ENCODE measurements at regions not wholly inside any gene's neighbourhood (a gene's known extent, or its start where the extent isn't known, plus 50 kb on each side); places are given as distances from the start of the nearest gene placed in this dataset.

DNA sequence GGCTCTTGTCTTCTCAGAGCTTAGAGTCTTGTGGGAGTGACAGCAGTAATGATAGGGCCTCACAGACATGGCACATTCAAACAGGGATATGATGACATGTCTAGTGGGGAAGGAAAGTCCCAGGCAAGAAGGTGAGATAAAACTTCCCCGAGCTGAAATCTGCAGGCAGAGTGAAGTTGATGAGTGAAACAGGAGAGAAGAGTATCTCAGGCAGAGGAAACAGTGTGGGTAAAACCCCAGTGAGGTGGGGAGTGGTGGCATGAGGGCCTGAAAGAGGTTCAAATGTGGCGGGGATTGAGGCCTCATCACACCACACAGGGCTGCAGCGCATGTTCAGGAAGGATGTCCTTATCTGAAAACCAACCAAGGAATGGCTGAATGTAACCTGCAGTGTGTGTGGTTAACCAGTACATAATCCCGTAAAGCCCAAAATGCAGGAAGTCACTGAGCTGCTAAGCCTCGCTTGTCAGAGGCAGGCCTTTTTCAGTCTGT, 153.8 kb upstream of the E2F8 start:
- no peak for DNase-seq

DNA sequence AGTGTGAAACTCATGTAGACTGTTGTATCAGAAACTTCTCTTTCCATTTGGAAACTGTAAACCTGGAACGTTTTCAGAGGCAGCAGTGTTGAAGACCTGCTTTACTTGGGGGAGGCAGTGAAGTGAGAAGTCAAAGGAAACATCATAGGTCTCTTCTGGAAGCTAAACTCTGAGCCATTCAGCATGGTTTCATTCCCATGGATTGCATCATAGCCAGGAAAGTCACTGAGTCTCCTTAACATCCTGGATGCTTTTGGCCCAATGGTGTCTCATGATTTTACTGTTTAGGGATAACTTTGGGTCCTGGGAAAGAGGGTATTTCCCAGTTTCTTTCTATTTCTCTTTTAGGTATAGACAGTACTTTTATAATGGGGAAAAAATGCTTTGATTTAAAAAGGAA, 153.2 kb upstream of the E2F8 start:
- DNase-seq: no peak

DNA sequence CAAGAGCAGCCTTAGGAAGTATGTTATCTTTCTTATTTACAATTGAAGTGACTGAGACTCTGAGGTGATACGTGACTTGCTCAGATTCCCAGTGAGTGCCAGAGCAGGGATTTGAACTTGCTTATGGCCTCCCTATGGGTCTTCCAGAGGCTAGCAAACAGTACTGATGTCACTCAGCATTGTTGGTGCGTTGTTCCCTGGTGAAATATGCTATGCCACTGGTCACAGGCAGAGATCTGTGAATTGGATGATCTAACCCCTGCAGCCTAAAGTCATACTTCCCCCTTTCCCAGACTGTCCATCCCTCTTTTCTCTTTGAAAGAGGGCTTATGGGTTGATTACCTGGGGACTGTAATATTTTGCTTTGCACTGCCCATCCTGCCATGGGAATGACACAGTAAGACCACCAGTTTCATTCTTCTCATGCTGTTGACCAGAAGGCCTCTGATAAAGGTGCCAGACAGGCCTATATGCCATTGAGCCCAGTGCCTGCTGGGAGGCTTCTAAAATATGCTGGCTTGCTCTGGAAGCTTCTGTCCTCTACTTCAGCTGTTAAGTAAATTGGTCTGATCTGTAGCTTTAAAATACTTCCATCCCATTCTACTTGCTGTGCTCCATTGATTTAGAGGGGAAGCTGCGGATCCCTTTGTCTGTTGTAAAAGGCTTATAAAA, 152.2 kb upstream of the E2F8 start:
- no peak for DNase-seq

DNA sequence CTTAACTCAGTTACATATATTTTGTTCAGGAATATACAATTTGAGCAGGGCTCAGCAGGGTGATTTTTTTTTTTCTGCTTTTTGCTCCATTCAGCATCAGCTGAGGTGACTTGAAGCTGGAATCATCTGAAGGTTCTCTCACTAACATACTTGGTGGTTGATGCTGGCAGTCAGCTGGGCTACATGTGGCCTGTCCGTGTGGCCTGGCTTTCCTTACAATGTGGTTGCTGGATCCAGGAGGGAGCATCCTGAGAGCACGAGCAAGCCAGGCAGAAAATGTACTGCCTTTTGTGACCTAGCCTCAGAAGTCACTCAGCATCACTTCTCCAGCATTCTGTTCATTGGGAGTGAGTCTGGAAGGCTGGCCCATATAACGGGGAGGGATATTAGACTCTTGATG, 151.6 kb upstream of the E2F8 start:
- DNase-seq: no peak

DNA sequence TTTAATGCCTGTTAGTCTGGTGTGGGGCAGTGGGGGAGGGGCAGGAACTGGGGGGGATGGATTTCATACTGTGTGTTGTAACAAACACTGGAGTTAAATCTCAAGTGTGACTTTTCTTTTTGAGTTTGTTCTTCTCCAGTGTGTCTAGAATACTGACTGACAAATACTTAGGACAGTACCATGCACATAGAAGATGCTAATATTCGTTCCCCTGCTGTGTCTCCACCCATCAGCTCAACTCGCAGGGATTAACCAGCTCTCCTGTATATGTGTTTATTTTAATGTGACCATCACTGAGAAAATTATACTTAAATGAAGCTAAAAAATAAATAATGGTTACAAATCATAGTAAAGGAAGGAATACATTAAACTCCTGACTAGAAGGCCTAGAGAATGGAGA, 150.9 kb upstream of the E2F8 start:
- DNase-seq: no peak

DNA sequence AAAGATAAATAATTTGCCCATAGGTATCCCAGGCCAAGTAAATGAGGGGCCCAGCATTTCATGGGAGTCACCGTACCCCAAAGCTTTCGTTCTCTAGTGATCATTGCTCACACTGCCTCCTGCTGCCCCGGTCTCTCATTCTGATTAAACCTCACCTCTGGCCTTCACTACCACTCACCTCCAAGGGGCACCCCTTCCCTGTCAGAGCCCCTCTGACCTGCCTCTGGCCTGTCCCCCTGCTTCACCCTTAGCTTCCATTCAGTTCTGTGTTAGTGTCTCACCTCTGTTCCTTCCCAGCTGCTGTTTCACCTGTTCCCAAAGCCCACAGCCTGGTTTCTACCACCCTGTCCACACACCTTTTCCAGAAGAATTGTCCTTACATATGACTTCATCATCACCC, 150.3 kb upstream of the E2F8 start:
- no peak for DNase-seq

DNA sequence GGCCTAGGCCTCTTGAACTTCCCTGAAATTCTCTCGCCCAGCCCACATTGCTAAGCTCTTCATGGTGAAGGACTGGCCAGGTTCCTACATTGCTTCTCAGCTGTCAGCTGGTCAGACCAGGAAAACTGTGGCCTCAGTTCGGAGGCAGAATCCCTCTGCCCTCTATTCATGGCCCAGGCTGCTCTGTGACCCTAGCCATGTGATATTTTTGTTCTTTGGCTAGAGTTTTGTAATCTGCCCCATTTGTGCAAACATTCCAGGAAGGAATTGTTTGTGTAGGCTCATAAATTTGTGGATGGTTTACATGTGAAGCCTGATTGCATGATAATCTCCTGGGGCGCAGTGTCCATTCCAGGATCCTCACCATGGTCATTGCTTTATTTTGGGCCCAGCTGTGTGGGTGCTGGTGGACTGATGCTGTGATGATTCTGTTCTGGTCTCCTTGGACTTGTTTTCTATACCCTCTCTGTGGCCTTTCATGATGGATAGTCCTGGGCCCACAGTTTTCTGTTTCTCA, 149.1 kb upstream of the E2F8 start:
- DNase-seq: no peak

DNA sequence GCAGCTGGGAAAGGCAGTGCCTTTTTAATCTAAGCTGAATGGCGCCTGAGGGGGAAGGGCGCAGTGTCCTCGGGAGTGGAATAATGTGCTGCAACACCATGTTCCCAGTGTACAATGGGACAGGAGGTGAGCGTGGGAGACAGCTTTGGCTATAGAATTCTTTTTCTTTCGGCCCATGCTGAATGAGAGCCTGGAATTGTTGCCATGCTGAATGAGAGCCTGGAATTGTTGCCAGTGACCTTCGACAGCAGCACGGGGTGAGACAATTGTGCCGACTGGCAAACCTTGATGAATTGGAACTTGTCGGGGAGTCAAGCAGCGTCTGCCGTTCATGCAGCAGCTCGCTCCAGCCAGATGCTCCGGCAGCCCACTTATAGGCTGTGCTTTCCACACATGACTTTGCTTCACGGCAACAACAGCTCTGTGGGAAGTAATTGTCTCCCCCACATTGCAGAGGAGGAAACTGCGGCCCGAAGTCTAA, 141.4 kb upstream of the E2F8 start:
- DNase-seq: no peak

DNA sequence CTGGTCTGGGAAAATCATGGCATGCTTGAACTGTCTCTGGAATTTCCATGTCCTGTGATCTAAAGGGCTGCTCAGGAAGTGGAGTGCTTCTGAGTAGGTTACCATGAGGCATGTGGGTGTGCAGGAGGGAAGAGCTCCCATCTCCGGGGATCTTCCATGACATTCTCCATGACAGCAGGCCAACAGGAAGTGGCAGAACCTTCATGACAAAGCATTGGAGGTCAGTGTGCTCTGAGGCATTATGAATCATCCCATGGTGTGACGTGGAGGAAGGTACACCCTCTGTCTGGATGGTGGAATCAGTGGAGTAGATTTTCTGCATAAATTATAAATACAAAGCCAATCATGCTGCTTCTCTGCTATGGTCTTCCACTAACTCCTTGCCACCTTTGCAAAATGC, 139.6 kb upstream of the E2F8 start:
- no peak for DNase-seq

DNA sequence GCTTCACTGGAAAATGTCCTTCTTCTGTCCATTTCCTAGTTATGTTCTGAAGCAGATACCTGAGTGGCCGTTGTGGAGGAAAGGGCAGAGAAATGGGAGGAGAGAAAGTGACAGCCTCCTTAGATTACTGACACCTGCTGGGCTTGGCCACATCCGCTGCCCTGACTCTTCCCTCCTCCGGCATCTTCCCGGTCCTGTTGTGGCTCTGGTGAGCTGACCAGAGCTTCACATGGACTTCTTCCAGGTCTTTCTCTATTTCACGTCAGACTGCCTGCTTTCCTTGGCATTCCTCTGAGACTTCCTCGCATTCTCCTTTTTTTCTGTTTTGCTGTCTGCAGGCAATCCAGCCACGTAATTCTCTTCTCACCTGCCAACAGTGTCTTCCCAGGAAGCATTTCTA, 138.7 kb upstream of the E2F8 start:
- DNase-seq: no peak

DNA sequence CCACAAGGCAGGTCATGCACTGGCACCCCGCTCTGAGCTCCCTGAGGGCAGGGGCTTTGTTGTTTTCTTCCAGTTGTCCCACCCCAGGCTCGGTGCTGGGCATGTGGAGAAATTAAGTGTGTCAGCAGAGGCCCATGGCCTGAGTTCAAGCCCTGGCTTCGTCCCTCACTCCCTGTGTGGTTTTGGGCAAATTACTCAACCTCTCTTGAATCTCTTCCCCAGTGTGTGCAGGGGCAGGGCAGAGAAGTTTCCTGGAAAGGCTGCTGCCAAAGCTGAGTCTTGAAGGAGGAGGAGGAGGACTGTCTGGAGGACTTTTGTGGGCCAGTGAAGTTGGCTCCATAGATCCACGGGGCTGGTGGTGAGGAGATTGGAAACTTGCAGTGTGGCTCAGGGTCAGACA, 138.1 kb upstream of the E2F8 start:
- DNase-seq: no peak

DNA sequence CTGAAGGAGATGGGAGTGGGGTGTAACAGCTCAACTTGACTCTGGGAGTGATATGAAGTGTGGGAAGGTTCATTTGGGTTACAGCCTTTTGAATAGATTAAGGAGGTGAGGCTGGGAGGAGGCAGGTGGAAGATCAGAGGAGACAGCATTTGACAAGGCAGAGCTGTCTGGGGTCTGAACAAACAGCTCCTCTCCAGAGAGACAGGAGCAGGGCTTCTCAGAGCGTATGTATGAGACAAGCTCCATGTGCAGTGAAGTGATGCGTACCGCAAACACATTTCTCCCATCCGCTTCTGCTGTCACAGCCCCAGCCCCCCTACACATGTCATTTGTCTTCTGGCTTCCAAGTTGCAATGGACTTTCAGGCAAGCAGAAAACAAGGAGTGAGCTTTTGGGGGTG, 137.1 kb upstream of the E2F8 start:
- no peak for DNase-seq

DNA sequence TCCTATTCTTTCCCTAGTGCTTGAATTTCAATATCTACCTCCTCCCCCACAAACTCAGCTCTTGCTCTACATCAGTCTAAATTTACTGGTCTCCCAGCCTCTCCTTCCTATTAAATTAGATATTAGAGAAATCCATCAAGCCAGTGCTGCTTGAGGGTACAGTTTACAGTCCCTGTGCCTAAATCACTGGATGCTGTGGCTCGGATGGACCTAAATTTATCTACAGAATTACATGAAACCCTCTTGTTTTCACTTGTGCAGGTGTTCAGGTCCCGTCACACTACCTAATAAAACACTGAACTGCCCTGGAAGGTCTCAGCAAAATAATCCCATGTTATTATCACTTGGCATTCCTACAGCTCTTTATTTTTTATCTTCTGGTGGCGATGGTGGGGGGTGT, 134.7 kb upstream of the E2F8 start:
- no peak for DNase-seq

DNA sequence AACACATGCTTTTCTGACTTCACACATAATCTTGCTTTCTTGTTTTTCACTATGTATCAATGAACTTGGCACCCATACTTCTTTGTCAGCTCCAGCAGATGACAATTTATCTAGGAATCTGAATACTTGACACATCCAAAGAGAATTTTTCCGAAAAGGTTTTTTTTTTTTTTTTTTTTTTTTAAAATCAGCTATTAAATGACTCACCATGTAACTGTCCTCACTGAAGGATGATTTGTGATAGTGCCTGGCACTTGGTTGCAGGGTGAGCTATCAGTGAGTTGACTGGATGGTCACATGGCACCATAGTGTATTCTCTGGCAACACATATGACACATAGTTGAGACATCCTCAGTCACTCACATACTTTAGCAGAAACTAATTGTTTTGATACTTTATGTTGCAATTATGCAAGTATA, 133.4 kb upstream of the E2F8 start:
- no peak for DNase-seq

DNA sequence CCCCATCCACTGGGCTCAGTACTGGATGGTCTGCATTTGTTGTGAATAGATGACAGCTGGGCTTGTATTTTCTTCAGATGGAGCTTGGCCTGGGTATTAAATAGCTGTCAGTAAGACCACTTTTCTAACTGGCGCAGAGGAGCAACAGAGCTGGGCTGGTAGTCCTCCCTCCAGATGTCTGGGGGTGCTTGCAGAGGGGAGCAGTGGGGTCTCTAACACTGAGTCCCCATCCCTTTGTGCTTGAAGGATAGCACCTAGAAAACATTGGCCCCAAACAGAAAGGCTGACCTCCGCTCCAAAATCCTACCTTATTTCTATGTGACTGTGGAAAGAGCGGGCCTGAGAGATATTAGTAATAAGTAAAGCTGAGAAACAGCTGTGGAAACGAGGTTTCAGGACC, 131.6 kb upstream of the E2F8 start:
- no peak for DNase-seq

DNA sequence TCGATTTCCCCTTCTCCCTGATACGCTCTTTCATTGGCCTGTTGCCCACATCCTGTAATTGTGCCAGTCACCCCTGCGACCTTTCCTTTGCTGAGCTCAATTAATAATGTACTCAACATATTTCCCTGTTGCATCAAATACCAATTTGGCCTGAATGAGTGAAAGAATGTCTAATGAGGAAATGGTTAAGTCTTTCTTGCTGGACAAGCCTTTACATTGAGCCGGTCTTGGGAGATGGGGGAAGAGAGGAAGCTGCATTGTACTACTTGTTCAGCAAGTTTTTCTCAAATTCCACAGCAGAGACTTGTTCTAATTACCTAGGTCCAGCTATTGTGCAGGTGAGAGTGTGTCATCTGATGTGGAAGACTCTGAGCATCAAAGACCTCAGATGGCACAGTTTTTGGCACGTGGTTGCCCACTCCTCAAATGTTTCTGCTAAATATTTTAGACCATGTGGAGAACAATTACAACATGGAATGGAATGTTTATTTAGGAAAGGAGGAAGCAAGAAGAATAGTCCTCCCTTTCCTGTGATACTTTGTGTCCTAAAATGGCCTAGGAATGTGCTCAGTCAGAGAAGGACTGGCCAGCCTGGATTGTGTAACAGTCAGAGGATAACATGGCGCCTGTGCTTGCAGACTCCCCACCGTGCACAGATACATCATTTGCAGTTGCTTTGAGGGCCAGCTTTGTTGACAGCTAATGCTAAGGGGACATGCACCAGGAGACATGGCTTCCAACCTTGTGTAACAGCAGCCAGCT, 129.5 kb upstream of the E2F8 start:
- no peak for DNase-seq

DNA sequence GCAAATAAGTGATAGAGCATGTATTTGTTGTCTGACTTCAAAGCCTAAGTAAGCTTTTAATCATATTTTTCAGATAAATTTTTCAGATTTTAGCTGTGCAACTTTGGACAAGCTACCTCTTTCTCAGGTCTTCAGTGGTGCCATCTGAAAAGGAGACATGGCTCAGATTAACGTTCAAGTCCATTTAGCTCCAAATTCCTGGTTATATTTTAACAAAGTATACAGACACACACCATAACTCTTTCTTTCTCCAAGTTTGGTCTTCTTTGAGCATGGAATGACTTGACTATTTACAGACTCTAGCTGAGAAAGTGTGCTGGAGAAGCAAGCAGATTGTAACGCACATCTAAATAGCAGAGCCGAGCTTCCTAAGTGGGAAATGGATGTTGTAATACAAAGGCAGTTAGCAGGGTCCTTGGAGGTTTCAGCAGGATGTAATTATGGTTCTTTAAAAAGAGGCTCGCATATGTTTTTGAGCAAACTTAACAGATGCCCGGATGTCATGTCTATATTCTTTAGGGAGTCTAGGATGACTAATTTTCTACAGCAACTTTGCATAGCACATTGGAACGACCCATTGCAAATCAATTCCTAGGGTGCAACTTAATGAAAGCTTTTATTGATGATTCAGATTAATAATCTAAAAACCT, 128.1 kb upstream of the E2F8 start:
- no peak for DNase-seq

DNA sequence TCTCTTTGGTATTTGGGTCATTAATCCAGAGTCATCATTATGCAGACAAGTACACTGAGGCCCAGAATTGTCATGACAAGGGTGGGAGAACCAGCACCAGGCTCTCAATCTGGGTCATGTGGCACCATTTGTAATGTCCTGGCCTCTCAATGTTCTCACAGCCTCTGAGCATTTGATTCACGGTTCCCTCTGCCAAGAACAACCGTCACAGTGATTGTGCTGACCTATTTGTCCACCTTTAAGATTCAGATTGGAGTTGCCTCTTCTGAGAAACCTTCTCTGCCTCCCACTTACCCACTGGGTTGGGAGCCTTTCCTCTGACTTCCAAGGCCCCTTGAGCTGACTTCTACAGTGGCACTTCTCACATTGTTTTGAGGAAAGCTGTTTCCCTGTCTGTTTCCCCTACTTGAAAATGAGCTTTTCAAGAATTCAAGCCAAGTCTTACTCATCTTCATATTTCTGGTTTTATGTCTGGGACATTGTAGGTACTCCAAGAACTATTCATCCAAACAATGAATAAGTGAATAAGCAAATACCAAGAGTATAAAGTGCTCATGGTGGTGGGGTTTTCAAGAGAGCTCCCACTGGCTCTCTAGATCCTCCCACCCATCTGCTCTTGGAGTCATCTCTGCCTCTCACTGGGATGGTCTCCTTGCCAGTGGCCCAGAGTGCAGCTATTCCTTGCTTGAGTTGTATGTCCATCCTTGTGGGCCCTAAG, 126.4 kb upstream of the E2F8 start:
- DNase-seq: no peak

DNA sequence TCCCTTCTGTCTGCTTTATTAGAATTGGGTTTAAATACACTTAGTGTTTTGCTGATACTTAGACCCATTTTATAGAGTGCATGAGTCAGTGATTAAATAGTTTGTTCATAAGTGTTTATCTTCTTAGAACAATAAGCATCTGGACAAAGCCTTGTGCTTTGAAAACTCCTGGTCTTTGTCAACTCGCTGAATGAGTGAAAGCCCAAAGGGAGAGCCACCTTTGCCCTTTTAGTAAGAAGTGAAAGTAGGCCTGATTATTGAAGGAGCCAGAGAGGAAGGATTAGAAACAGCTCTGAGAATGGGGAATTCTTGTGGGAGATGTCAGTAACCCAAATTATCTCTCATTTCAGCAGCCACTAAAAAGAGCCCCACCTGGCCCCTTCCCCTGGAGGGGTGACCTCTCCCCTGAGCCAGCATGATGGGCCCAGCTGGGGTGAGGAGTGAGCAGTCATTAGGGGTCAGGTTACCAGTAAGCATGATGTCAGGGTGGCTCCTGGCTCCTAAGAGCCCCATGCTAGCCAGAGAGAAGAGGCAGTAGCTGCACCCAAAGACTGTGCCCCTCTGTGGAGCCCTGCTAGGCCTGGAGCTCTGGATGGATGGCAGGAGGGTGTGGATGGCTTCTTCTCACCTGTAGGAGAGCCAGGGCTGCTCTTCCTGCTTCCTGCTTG, 125.1 kb upstream of the E2F8 start:
- peak; percentile 78 for DNase-seq

DNA sequence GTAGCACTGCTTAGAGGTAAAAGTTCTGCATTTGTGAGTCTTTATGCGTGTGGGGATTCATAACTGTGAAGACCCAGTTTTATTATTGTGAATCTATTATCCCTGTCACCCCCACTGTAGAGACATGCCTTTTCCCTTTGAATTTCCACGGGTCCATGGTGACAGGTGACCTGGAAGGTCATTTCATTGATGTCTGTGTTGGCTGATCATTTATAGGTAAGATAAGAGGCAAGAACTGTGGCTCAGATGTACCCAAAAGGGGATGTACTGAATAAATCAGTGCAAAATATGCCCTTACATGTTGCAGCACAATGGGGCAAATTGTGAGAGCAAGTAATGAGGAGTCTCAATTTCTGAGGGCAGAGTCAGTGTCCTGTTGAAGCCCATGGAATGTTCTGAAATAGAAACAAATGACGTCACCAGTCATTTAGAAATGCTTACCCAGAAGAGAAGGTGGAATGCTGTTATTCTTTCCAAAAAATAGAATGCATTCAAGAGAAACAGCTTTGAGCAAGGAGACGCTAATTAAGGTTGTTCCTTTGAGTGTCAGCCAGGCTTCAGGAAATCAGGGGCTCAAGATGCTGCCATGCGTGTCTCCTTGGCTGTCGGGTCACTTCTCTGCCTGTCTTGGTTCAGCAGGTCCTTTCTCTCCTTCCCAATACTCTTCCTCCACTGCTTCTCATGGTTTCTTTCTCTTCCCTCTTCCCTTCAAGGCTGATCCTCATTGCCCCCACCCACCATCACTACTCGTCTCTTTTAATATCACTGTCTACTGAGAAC, 118.7 kb upstream of the E2F8 start:
- DNase-seq: no peak

DNA sequence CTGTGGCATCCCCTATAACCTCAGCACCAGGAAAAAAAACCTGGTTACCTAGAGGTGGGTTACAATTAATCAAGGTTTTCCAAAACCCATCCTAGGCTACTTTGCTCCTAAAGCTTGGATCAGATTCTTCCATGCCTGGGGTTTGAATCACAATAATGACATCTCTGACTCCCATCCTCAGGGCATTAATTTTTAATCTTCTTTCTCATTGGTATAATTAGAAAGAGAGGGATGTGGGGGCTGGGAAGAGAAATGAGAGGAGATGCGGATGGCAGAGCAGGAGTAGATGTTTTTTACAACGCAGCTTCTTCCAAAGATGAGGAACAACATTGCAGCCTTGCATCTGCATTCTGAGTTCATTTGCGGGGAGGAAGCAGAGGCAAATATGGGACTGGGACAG, 117.2 kb upstream of the E2F8 start:
- no peak for DNase-seq

DNA sequence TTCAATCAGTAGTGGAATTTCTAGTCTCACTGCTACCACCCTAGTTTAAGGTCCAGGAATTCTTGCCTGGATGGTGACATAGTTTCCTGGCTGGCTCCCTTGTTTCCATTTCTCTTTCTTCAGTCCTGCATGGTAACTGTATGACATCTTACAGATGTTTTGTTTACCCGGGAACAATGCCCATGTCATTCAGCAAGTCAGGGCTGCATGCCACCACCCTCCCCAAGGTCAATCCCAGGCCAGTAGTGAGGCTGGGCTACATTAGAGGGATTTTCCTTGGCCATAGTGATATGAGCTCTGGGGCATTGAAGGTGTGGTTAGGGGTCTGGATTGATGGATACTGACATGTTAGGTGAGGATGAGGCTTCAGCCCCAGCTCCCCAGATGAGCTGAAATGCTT, 114.9 kb upstream of the E2F8 start:
- no peak for DNase-seq

All from NCI-H748 treated with DMSO at 0.1 percent for 48 hours (cell line).